ENCODE measurements at regions not wholly inside any gene's neighbourhood (a gene's known extent, or its start where the extent isn't known, plus 50 kb on each side); places are given as distances from the start of the nearest gene placed in this dataset.

GRCh38 chr11:22472306-22472705, 134.1 kb downstream of the SLC17A6 start:
- TF ChIP-seq, protein P1, sequence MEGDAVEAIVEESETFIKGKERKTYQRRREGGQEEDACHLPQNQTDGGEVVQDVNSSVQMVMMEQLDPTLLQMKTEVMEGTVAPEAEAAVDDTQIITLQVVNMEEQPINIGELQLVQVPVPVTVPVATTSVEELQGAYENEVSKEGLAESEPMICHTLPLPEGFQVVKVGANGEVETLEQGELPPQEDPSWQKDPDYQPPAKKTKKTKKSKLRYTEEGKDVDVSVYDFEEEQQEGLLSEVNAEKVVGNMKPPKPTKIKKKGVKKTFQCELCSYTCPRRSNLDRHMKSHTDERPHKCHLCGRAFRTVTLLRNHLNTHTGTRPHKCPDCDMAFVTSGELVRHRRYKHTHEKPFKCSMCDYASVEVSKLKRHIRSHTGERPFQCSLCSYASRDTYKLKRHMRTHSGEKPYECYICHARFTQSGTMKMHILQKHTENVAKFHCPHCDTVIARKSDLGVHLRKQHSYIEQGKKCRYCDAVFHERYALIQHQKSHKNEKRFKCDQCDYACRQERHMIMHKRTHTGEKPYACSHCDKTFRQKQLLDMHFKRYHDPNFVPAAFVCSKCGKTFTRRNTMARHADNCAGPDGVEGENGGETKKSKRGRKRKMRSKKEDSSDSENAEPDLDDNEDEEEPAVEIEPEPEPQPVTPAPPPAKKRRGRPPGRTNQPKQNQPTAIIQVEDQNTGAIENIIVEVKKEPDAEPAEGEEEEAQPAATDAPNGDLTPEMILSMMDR (IDR thresholded peaks at IDR 0.05; ENCODE audit: low read length) = no peak
- no peak for TF ChIP-seq EZH2 (optimal IDR thresholded peaks at IDR 0.05; ENCODE audit: low read depth, low read length)
- TF ChIP-seq EZH2phosphoT487 (IDR thresholded peaks at IDR 0.05; ENCODE audit: low read length) = no peak
